ENCODE measurements at regions not wholly inside any gene's neighbourhood (a gene's known extent, or its start where the extent isn't known, plus 50 kb on each side); places are given as distances from the start of the nearest gene placed in this dataset.

DNA sequence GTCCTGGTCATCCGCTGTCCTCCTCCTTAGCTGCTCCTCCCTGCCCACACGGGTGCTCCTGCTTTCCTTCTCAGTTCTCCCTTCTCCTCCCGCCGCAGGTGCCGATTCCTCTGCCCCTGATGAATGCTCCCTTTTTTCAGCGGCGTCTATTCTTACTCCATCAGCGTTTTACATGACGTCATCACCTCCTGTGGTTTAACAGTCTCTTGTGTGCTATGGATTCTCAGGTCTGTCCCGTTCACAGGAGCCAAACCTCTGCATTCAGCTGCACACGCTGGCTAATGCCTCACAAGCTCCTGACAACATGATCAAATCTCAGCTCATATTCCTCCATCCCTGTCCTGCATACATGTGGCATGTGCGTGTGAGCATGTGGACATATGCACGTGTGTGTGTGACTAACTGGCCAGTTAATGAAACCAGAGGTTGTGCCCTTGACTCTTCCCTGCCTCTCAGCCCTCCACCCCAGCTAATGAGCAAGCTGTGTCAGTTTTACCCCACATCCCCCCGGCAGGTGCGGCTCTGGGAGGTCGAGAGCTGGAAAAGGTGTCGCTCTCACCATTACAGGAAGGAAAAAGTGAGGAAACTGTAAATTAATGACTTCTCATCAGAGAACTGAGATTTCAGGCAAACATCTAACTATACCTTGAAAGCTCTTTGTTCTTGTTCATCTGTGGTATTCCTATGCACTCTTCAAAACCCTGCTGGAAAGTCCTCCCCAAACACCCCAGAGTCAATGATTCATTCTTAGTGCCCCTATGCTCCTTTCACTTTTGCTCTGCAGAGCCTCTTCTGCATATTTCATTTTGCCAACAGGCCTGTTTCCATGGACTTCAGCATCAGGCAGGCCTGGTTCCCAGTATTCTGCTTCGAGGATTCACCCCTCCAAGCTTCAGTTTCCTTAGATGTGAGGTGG lies 163.1 kb downstream of the TTLL2 start:
- no peak for DNase-seq (ENCODE audit: low read depth)
- no peak for TF ChIP-seq CTCF (IDR thresholded peaks at IDR 0.05; ENCODE audit: low read depth, low read length)
- no peak for TF ChIP-seq MYC (IDR thresholded peaks at IDR 0.05; ENCODE audit: low read depth, low read length)
- TF ChIP-seq, protein P1, sequence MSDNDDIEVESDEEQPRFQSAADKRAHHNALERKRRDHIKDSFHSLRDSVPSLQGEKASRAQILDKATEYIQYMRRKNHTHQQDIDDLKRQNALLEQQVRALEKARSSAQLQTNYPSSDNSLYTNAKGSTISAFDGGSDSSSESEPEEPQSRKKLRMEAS (IDR thresholded peaks at IDR 0.05; ENCODE audit: low read depth, low read length): no peak
- no peak for TF ChIP-seq POLR2A (IDR thresholded peaks at IDR 0.05; ENCODE audit: extremely low read depth, insufficient read length)
- H3K4me3 ChIP-seq (ENCODE audit: low read depth, low read length): no peak overlapping the region

DNA sequence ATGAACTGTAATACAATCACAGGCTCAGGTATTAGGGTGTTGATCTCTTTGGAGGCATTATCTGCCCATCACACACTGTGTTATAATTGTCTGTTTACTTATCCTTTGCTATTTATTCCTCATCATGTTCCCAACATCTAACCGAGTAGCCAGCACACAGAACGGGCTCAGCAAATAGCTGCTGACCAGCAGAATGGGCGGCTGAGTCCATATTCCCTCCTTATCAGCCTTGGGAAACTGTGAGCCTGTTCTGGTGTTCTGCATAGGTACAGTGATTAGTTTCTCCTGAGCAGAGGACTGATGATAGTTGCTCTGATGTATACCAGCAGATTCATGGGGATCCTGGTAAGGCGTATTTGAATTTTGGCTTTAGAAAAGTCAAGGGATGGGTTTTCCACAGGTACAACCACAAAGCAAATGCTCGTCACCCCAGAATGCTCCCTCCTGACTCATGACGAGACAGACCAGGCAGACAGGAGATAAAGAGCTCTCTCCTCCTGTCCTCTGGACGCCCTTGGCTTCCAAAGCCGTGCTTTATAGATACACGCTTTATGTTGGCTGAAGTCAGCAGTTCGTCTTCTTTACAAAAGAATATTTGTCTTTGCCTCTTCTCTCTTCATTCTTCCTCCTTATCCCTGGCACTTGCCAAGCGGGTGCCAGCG lies 166.7 kb downstream of the TTLL2 start:
- no peak overlapping the region for H3K4me3 ChIP-seq (ENCODE audit: low read depth, low read length)
- DNase-seq (ENCODE audit: low read depth): no peak
- TF ChIP-seq POLR2A (IDR thresholded peaks at IDR 0.05; ENCODE audit: extremely low read depth, insufficient read length): no peak
- TF ChIP-seq CTCF (IDR thresholded peaks at IDR 0.05; ENCODE audit: low read depth, low read length): no peak
- no peak for TF ChIP-seq MYC (IDR thresholded peaks at IDR 0.05; ENCODE audit: low read depth, low read length)
- TF ChIP-seq, protein P1 (IDR thresholded peaks at IDR 0.05; ENCODE audit: low read depth, low read length): no peak

DNA sequence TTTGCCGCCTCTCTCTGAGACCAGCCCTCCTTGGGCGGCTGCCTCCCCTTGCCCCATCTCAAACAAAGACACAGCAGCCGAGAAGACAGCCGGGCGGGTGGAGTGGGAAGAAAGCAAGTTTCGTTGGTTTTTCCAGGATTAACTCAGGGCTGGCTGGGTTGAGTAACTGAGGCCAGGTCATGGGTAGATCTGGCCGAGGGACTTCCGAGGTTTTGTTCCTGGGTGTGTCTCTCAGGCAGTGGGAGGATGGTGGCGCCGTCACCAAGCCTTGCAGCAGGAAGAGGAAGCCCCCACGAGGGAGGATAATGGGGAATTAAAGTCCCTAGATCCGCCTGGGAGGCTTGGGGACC lies 167.2 kb downstream of the TTLL2 start:
- TF ChIP-seq, protein P1 (IDR thresholded peaks at IDR 0.05; ENCODE audit: low read depth, low read length): no peak
- TF ChIP-seq MYC (IDR thresholded peaks at IDR 0.05; ENCODE audit: low read depth, low read length) (no peak), POLR2A (IDR thresholded peaks at IDR 0.05; ENCODE audit: extremely low read depth, insufficient read length) (no peak), CTCF (IDR thresholded peaks at IDR 0.05; ENCODE audit: low read depth, low read length) (no peak)
- no peak for DNase-seq (ENCODE audit: low read depth)

GRCh38 chr6:167493310-167493709 lies 168.4 kb downstream of the TTLL2 start:
- no peak for DNase-seq (ENCODE audit: low read depth)
- no peak overlapping the region for H3K4me3 ChIP-seq (ENCODE audit: low read depth, low read length)
- TF ChIP-seq MYC (IDR thresholded peaks at IDR 0.05; ENCODE audit: low read depth, low read length) (no peak), POLR2A (IDR thresholded peaks at IDR 0.05; ENCODE audit: extremely low read depth, insufficient read length) (no peak), CTCF (IDR thresholded peaks at IDR 0.05; ENCODE audit: low read depth, low read length) (no peak)
- TF ChIP-seq, protein P1 (IDR thresholded peaks at IDR 0.05; ENCODE audit: low read depth, low read length): no peak

More for the DNA sequence above, 167.2 kb downstream of the TTLL2 start:
- no peak overlapping the region for H3K4me3 ChIP-seq (ENCODE audit: low read depth, low read length)

DNA sequence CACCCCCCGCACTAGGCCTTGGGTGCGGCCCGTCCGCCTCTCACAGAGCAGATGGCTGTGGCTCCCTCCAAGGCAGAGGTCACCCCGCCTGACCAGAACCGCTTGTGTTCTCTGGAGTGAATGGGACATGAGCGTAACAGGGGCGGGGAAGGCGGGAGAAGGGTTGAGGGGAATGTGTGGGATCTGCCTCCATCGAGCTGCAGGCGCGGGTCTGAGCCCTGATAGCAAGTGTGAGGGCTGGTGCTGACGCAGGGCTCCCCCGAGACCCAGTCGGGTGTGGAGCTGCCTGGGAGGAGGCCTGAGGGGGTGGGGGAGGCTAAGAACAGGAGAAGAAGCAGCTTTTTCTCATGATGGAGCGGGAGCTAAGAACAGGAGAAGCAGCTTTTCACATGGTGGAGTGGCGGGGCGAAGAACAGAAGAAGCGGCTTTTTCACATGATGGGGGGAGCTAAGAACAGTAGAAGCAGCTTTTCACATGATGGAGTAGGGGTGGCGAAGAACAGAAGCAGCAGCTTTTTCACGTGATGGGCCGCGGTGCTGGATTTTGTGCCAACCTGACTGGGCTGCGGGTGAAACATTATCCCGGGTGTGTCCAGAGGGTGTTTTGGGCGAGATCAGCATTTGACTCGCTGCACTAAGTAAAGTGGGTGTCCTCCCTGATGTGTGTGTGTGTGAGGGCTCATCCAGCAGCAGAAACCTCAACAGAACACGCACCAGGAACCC lies 169.3 kb downstream of the TTLL2 start:
- no peak for DNase-seq (ENCODE audit: low read depth)
- TF ChIP-seq, protein P1 (IDR thresholded peaks at IDR 0.05; ENCODE audit: low read depth, low read length): no peak
- TF ChIP-seq MYC (IDR thresholded peaks at IDR 0.05; ENCODE audit: low read depth, low read length): no peak
- no peak for TF ChIP-seq CTCF (IDR thresholded peaks at IDR 0.05; ENCODE audit: low read depth, low read length)
- TF ChIP-seq POLR2A (IDR thresholded peaks at IDR 0.05; ENCODE audit: extremely low read depth, insufficient read length): no peak
- no peak overlapping the region for H3K4me3 ChIP-seq (ENCODE audit: low read depth, low read length)

All from NB4 (cell line).